Mesendoderm (in vitro differentiated cells): ENCODE measurements at regions not wholly inside any gene's neighbourhood (a gene's known extent, or its start where the extent isn't known, plus 50 kb on each side); places are given as distances from the start of the nearest gene placed in this dataset.

Experiments
- DNase-seq: peaks from one replicate; pipeline ENCODE4 v3.0.0; 2013
- H2AK5ac ChIP-seq: 2 replicates; pipeline ENCODE4 v1.6.1; 2013; ENCODE audit warnings: low read length, inconsistent platforms
- H2BK120ac ChIP-seq: 2 replicates; pipeline ENCODE4 v1.6.1; 2013; ENCODE audit warnings: low read depth, mild to moderate bottlenecking, low read length, moderate library complexity, mixed read lengths
- H2BK15ac ChIP-seq: replicated peaks from 2 replicates; pipeline ENCODE4 v1.6.1; 2013; ENCODE audit warnings: low read depth, mild to moderate bottlenecking, moderate library complexity
- H2BK5ac ChIP-seq: 2 replicates; pipeline ENCODE4 v1.6.1; 2013; ENCODE audit warnings: low read length, inconsistent platforms
- H3K18ac ChIP-seq: 2 replicates; pipeline ENCODE4 v1.6.1; 2013; ENCODE audit warnings: mild to moderate bottlenecking, low read length, mixed read lengths
- H3K23ac ChIP-seq: one replicate; pipeline ENCODE4 v1.6.1; 2013; ENCODE audit warnings: low read length
- H3K27ac ChIP-seq: 2 replicates; pipeline ENCODE4 v1.5.1; 2013; ENCODE audit warnings: low read depth, mild to moderate bottlenecking, inconsistent platforms, low read length, moderate library complexity
- H3K27me3 ChIP-seq: 2 replicates; pipeline ENCODE4 v1.6.1; 2013; ENCODE audit warnings: low read length, control low read depth, mild to moderate bottlenecking, inconsistent platforms; ENCODE audit not compliant: insufficient read depth, poor library complexity
- H3K36me3 ChIP-seq: 2 replicates; pipeline ENCODE4 v1.6.1; 2013; ENCODE audit warnings: low read length, inconsistent platforms; ENCODE audit not compliant: control insufficient read depth, insufficient read depth
- H3K4ac ChIP-seq: one replicate; pipeline ENCODE4 v1.6.1; 2013; ENCODE audit warnings: low read depth, mild to moderate bottlenecking, low read length, moderate library complexity
- H3K4me1 ChIP-seq: 2 replicates; pipeline ENCODE4 v1.6.1; 2013; ENCODE audit warnings: low read depth, low read length, inconsistent platforms; ENCODE audit not compliant: control insufficient read depth
- H3K4me2 ChIP-seq: 2 replicates; pipeline ENCODE4 v1.6.1; 2013; ENCODE audit warnings: low read length
- H3K4me3 ChIP-seq: 2 replicates; pipeline ENCODE4 v1.5.1; 2013; ENCODE audit warnings: mild to moderate bottlenecking, low read length
- H3K56ac ChIP-seq: one replicate; pipeline ENCODE4 v1.6.1; 2013; ENCODE audit warnings: low read length
- H3K79me1 ChIP-seq: 2 replicates; pipeline ENCODE4 v1.6.1; 2013; ENCODE audit warnings: low read length, inconsistent platforms
- H3K79me2 ChIP-seq: 2 replicates; pipeline ENCODE4 v1.6.1; 2013; ENCODE audit warnings: mild to moderate bottlenecking, low read length; ENCODE audit not compliant: control insufficient read depth, insufficient read depth
- H3K9ac ChIP-seq: 2 replicates; pipeline ENCODE4 v1.6.1; 2013; ENCODE audit warnings: low read length, inconsistent platforms
- H4K5ac ChIP-seq: one replicate; pipeline ENCODE4 v1.6.1; 2013; ENCODE audit warnings: low read length
- H4K8ac ChIP-seq: one replicate; pipeline ENCODE4 v1.6.1; 2013; ENCODE audit warnings: low read depth, mild to moderate bottlenecking, control low read depth, low read length, moderate library complexity
- WGBS: extraction: QIAGEN DNeasy Blood & Tissue Kit; methylation state at CpG from one replicate; pipeline ENCODE4 v1.1.7; 2013; ENCODE audit warnings: low lambda C conversion rate, missing lambda C conversion rate; ENCODE audit not compliant: insufficient coverage; ENCODE audit errors: extremely low coverage; 5-methylcytosine and 5-hydroxymethylcytosine counted together

DNA sequence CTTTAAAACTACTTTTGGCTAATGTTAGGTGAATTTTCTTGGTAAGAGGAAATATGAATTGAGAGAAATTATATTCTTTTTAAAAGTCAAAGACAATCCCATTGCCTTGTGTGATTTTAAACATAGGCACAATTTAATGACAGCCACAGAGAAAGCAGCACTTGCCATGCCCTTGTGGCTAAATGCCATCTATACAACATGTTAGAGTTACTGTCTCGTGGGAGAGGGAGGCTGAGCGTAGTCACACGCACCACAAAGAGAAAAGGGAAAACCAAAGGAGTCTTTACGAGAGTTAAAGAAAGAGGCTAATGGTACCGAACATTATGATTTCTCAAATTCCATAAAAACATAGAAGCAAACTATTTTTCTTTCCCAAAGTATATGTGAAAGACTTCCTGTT lies 537.9 kb downstream of the PTPRC start:
- H4K8ac ChIP-seq, result no peak overlapping the region
- no CpG with 5 or more reads among the region's 5 CpGs for WGBS
- no peaks in the 10 kb centered on the region for H3K36me3 ChIP-seq
- no peak overlapping the region for H2AK5ac ChIP-seq
- no peak overlapping the region for H3K27ac ChIP-seq
- H3K4me1 ChIP-seq, result no peaks in the 10 kb centered on the region
- H3K4me2 ChIP-seq, result no peak overlapping the region
- no peaks in the 10 kb centered on the region for H3K27me3 ChIP-seq
- no peak overlapping the region for H3K23ac ChIP-seq
- no peaks in the 10 kb centered on the region for H3K79me2 ChIP-seq
- H3K4ac ChIP-seq, result no peak overlapping the region
- H3K56ac ChIP-seq, result no peak overlapping the region
- H3K79me1 ChIP-seq, result no peaks in the 10 kb centered on the region
- no peak overlapping the region for H3K4me3 ChIP-seq
- no peak overlapping the region for H3K9ac ChIP-seq
- DNase-seq, result no peak
- H3K18ac ChIP-seq, result no peak overlapping the region
- no peak overlapping the region for H2BK120ac ChIP-seq
- no peak overlapping the region for H4K5ac ChIP-seq
- no peak overlapping the region for H2BK15ac ChIP-seq
- no peak overlapping the region for H2BK5ac ChIP-seq

DNA sequence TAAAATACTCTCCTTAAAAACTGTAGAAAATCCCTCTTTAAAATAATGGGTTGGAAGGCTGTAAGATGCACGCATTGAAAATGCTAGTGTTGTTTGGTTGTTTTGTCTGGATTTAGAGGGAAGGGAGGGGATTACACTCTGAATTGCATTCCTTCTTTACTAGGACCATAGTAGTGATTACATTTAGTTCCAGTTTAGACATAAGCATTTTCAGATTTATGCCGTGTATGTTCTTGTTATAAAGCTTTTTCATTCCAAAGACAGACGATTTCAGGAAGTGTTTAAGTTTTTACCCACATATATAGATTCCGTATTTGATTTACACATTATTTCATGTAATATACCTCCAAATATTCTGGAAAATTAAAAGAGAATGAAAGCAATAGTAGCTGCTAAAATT lies 538.4 kb downstream of the PTPRC start:
- no peak overlapping the region for H2BK120ac ChIP-seq

DNA sequence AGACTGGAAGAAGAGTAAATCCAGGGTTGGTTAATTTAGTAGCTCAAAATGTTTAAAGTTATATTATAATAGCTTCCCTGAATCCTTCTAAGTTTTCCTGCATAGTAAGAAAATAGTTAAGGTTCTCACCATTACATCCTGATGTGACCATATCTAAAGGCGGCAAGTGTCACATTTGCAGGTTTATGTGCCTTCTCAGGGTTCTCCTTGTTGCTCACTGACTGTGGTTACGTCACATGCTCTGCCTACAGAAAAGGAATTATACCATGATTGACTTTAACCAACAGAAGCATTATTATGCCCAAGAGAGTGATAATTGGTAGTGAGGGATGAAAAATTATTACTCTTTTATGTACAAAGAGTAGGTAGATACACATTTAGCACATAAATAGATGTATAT lies 539.8 kb downstream of the PTPRC start:
- Histone ChIP-seq H3K56ac (no peak overlapping the region), H2BK15ac (no peak overlapping the region), H2BK5ac (no peak overlapping the region), H3K23ac (no peak overlapping the region), H4K8ac (no peak overlapping the region), H2BK120ac (no peak overlapping the region), H2AK5ac (no peak overlapping the region), H4K5ac (no peak overlapping the region), H3K4me1 (no peaks in the 10 kb centered on the region), H3K79me1 (no peaks in the 10 kb centered on the region), H3K4me2 (no peak overlapping the region), H3K4ac (no peak overlapping the region), H3K36me3 (no peaks in the 10 kb centered on the region), H3K9ac (no peak overlapping the region), H3K4me3 (no peak overlapping the region), H3K27ac (no peak overlapping the region), H3K18ac (no peak overlapping the region), H3K27me3 (no peaks in the 10 kb centered on the region), H3K79me2 (no peaks in the 10 kb centered on the region)
- no peak for DNase-seq
- WGBS, result no CpG with 5 or more reads among the region's 2 CpGs

More for the DNA sequence above, 538.4 kb downstream of the PTPRC start:
- Histone ChIP-seq H3K56ac (no peak overlapping the region), H3K4me1 (no peaks in the 10 kb centered on the region), H3K79me1 (no peaks in the 10 kb centered on the region), H3K36me3 (no peaks in the 10 kb centered on the region), H3K4me2 (no peak overlapping the region), H3K23ac (no peak overlapping the region), H3K27ac (no peak overlapping the region), H4K5ac (no peak overlapping the region), H2AK5ac (no peak overlapping the region), H3K79me2 (no peaks in the 10 kb centered on the region), H2BK15ac (no peak overlapping the region), H3K9ac (no peak overlapping the region), H3K18ac (no peak overlapping the region), H3K4me3 (no peak overlapping the region), H3K27me3 (no peaks in the 10 kb centered on the region), H3K4ac (no peak overlapping the region), H4K8ac (no peak overlapping the region), H2BK5ac (no peak overlapping the region)
- no peak for DNase-seq
- WGBS, result no CpG with 5 or more reads among the region's 4 CpGs

- H3K4me1 ChIP-seq, result no peaks in the 10 kb centered on the region
- no peak overlapping the region for H2BK15ac ChIP-seq
- H3K4ac ChIP-seq, result no peak overlapping the region
- H3K23ac ChIP-seq, result no peak overlapping the region
- H3K18ac ChIP-seq, result no peak overlapping the region
- H3K79me1 ChIP-seq, result no peaks in the 10 kb centered on the region
- DNase-seq, result no peak
- H4K8ac ChIP-seq, result no peak overlapping the region
- no peak overlapping the region for H3K4me2 ChIP-seq
- no peak overlapping the region for H3K9ac ChIP-seq
- H3K4me3 ChIP-seq, result no peak overlapping the region
- no peak overlapping the region for H3K56ac ChIP-seq
- H2BK120ac ChIP-seq, result no peak overlapping the region
- no peak overlapping the region for H2BK5ac ChIP-seq
- H4K5ac ChIP-seq, result no peak overlapping the region
- no peaks in the 10 kb centered on the region for H3K79me2 ChIP-seq
- H3K36me3 ChIP-seq, result no peaks in the 10 kb centered on the region
- no peaks in the 10 kb centered on the region for H3K27me3 ChIP-seq
- no peak overlapping the region for H2AK5ac ChIP-seq
- no CpG with 5 or more reads among the region's 2 CpGs for WGBS
- no peak overlapping the region for H3K27ac ChIP-seq
Measured at GRCh38 chr1:199182186-199182843, 543.5 kb downstream of the PTPRC start.

GRCh38 chr1:199184180-199184579 lies 545.3 kb downstream of the PTPRC start:
- DNase-seq, result no peak
- H3K18ac ChIP-seq, result no peak overlapping the region
- no peaks in the 10 kb centered on the region for H3K4me1 ChIP-seq
- no peak overlapping the region for H3K4me2 ChIP-seq
- no peak overlapping the region for H3K9ac ChIP-seq
- H3K23ac ChIP-seq, result no peak overlapping the region
- no peaks in the 10 kb centered on the region for H3K27me3 ChIP-seq
- no peak overlapping the region for H3K27ac ChIP-seq
- no peaks in the 10 kb centered on the region for H3K79me1 ChIP-seq
- no peak overlapping the region for H3K4ac ChIP-seq
- H4K8ac ChIP-seq, result no peak overlapping the region
- no peak overlapping the region for H2AK5ac ChIP-seq
- H3K4me3 ChIP-seq, result no peak overlapping the region
- H3K79me2 ChIP-seq, result no peaks in the 10 kb centered on the region
- no peak overlapping the region for H3K56ac ChIP-seq
- WGBS, result 100% methylated on average over 1 of the region's 4 CpGs
- H2BK5ac ChIP-seq, result no peak overlapping the region
- no peak overlapping the region for H2BK120ac ChIP-seq
- no peak overlapping the region for H4K5ac ChIP-seq
- no peak overlapping the region for H2BK15ac ChIP-seq
- no peaks in the 10 kb centered on the region for H3K36me3 ChIP-seq

DNA sequence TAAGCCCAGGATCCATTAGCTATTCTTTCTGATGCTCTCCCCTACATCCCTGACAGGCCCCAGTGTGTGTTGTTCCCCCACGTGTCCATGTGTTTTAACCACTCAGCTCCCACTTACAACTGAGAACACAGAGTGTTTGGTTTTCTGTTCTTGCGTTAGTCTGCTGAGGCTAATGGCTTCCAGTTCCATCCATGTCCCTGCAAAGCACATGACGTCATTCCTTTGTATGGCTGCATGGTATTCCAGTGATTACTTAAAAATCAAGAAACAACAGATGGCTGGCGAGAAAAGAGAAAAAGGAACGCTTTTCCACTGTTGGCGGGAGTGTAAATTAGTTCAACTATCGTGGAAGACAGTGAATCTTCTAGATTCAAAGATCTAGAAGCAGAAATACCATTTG lies 556.0 kb downstream of the PTPRC start:
- Histone ChIP-seq H3K36me3 (no peaks in the 10 kb centered on the region), H2BK15ac (no peak overlapping the region), H2BK120ac (no peak overlapping the region), H3K79me2 (no peaks in the 10 kb centered on the region), H2AK5ac (no peak overlapping the region), H3K79me1 (no peaks in the 10 kb centered on the region), H3K18ac (no peak overlapping the region), H2BK5ac (no peak overlapping the region), H3K23ac (no peak overlapping the region), H3K27me3 (no peaks in the 10 kb centered on the region), H3K27ac (no peak overlapping the region), H4K8ac (no peak overlapping the region), H3K4me2 (no peak overlapping the region), H3K4ac (no peak overlapping the region), H3K56ac (no peak overlapping the region), H3K4me1 (no peaks in the 10 kb centered on the region), H4K5ac (no peak overlapping the region), H3K9ac (no peak overlapping the region), H3K4me3 (no peak overlapping the region)
- DNase-seq, result no peak
- no CpG with 5 or more reads among the region's 7 CpGs for WGBS
